B cell (primary cell): ENCODE measurements at regions not wholly inside any gene's neighbourhood (a gene's known extent, or its start where the extent isn't known, plus 50 kb on each side); places are given as distances from the start of the nearest gene placed in this dataset.

Experiments used
- ATAC-seq: fragments of 200-7000 bp; cut with Tn5 transposase; one replicate; pipeline ENCODE4 v1.10.0; 2021; ENCODE audit warnings: low read depth, mild to moderate bottlenecking, moderate number of reproducible peaks, moderate library complexity
- CTCF ChIA-PET: fragments of 350-600 bp; sonication (Branson Sonifier 250); formaldehyde crosslinking; loops from one replicate; lab custom pipeline; 2021; ENCODE audit warnings: antibody characterized with exemption, inconsistent platforms; lab: Charles Lee
- POLR2A ChIA-PET: fragments of 350-600 bp; sonication (Branson Sonifier 250); formaldehyde crosslinking; loops from one replicate; lab custom pipeline; 2021; ENCODE audit warnings: antibody characterized with exemption; lab: Charles Lee
- DNase-seq: peaks from one replicate; pipeline ENCODE4 v3.0.0; 2013
- H2AFZ ChIP-seq: 2 replicates; pipeline ENCODE4 v1.6.1; 2012; ENCODE audit warnings: mild to moderate bottlenecking, low read depth, low read length; ENCODE audit not compliant: insufficient read depth, poor library complexity, severe bottlenecking
- H3K27ac ChIP-seq, 2 donors: 1 replicate in 1 of 2; 2 replicates in 1 of 2; pipeline ENCODE4 v1.5.1; 2012 to 2013; ENCODE audit warnings: low read length in 2 of 2, mild to moderate bottlenecking in 2 of 2, moderate library complexity in 1 of 2
- H3K27me3 ChIP-seq, 4 experiments: fragments of 200-600 bp in 1 of 4; sonication (generic) in 1 of 4; replicated peaks in 1 of 4; 1 replicate in 2 of 4; 2 replicates in 2 of 4; pipeline versions ENCODE4 v1.6.1 to v1.7.0; 2013 to 2016; ENCODE audit warnings: low read length in 3 of 4, mild to moderate bottlenecking in 2 of 4, mixed read lengths in 1 of 4, moderate library complexity in 1 of 4; ENCODE audit not compliant: insufficient read depth in 4 of 4, control insufficient read depth in 3 of 4; ENCODE audit errors: control extremely low read depth in 1 of 4
- H3K36me3 ChIP-seq, 2 experiments: replicated peaks in 1 of 2; 1 replicate in 1 of 2; 2 replicates in 1 of 2; pipeline versions ENCODE4 v1.6.1 to v1.7.1; 2013; ENCODE audit warnings: low read length in 1 of 2; ENCODE audit not compliant: insufficient read depth in 2 of 2, control insufficient read depth in 1 of 2; ENCODE audit errors: control extremely low read depth in 1 of 2, extremely low read depth in 1 of 2
- H3K4me1 ChIP-seq, 2 donors: fragments of 200-600 bp in 1 of 2; sonication (generic) in 1 of 2; 1 replicate in 1 of 2; 2 replicates in 1 of 2; pipeline versions ENCODE4 v1.5.1 to v1.6.1; 2013 to 2017; ENCODE audit warnings: low read length in 2 of 2; ENCODE audit not compliant: control insufficient read depth in 2 of 2, insufficient read depth in 2 of 2
- H3K4me2 ChIP-seq: replicated peaks from 2 replicates; pipeline ENCODE3; 2012; ENCODE audit warnings: mild to moderate bottlenecking, low read depth, low read length; ENCODE audit not compliant: poor library complexity, severe bottlenecking
- H3K4me3 ChIP-seq, 5 experiments: fragments of 200-600 bp in 1 of 5; sonication (generic) in 1 of 5; 1 replicate in 3 of 5; 2 replicates in 2 of 5; pipeline versions ENCODE4 v1.5.1 to v1.7.0; 2011 to 2016; ENCODE audit warnings: low read length in 4 of 5, mild to moderate bottlenecking in 4 of 5, low read depth in 2 of 5, control low read depth in 1 of 5, moderate library complexity in 1 of 5; ENCODE audit not compliant: insufficient read depth in 1 of 5; ENCODE audit errors: control extremely low read depth in 1 of 5, extremely low read depth in 1 of 5
- H3K79me2 ChIP-seq: fragments of 200-600 bp; sonication (generic); one replicate; pipeline ENCODE4 v1.6.0; 2016; ENCODE audit warnings: low read length; ENCODE audit not compliant: control insufficient read depth, insufficient read depth
- H3K9ac ChIP-seq: fragments of 200-600 bp; sonication (generic); 2 replicates; pipeline ENCODE4 v1.6.1; 2017; ENCODE audit warnings: mild to moderate bottlenecking, low read length, moderate library complexity
- H3K9me3 ChIP-seq, 3 donors: one replicate each; pipeline versions ENCODE4 v1.6.1 to v1.7.1; 2013; ENCODE audit warnings: low read length in 2 of 3; ENCODE audit not compliant: control insufficient read depth in 2 of 3, insufficient read depth in 1 of 3; ENCODE audit errors: control extremely low read depth in 1 of 3
- H4K20me1 ChIP-seq: 2 replicates; pipeline ENCODE4 v1.6.0; 2012; ENCODE audit warnings: mild to moderate bottlenecking, low read length; ENCODE audit not compliant: insufficient read depth, control insufficient read depth, poor library complexity, severe bottlenecking
- H3K27ac Mint-ChIP-seq: one replicate; pipeline ENCODE4 v1.8.0; 2021; ENCODE audit warnings: mixed read lengths
- H3K27me3 Mint-ChIP-seq: one replicate; pipeline ENCODE4 v1.8.0; 2021; ENCODE audit warnings: mixed read lengths
- H3K4me1 Mint-ChIP-seq: one replicate; pipeline ENCODE4 v1.8.0; 2021; ENCODE audit warnings: mixed read lengths
- H3K4me3 Mint-ChIP-seq: one replicate; pipeline ENCODE4 v1.8.0; 2021; ENCODE audit warnings: mixed read lengths
- H3K9me3 Mint-ChIP-seq: one replicate; pipeline ENCODE4 v1.8.0; 2022; ENCODE audit warnings: mixed read lengths; ENCODE audit not compliant: insufficient read depth
- EZH2 ChIP-seq: IDR thresholded peaks from 2 replicates; pipeline ENCODE4 v1.6.1; 2012; ENCODE audit warnings: borderline replicate concordance, low read depth, mild to moderate bottlenecking, moderate library complexity, low read length; ENCODE audit not compliant: insufficient read depth, poor library complexity, severe bottlenecking
- WGBS: methylation state at CpG from one replicate; pipeline ENCODE4 v1.1.5; 2013; ENCODE audit warnings: missing lambda C conversion rate; ENCODE audit not compliant: insufficient coverage; 5-methylcytosine and 5-hydroxymethylcytosine counted together
- intact Hi-C: fragments of 100-400 bp; cut with micrococcal nuclease; formaldehyde crosslinking; loops from one replicate; pipeline ENCODE4 v1.10.0; 2022
- TF ChIP-seq, protein P1 (sequence below): fragments of 200-600 bp; IDR thresholded peaks from one replicate; pipeline ENCODE4 v1.8.0; 2022; ENCODE audit warnings: antibody characterized with exemption, mild to moderate bottlenecking

DNA sequence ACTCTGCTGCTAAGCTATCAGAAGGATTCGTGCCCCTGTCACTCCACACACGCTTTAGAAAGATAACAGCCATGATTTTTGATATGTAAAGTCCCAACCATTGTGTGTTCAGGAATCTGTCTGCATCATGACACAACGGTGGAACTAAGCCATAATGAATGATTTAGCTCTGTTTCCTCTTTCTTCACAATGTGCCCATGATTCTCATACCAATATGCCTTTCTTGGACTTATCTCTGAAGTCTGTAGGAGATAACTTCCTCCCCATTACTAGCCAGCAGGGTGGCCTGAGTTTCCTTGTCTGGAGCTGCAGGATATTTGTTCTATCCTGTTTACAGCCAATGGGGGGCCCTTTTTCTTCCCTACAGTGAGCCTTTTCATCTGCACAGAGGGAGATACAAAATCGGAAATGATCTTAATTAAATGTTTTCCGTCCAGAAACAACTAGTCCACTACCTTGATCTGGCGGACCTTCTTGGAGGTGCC, 511.7 kb downstream of the USP25 start:
- Histone ChIP-seq H3K4me2 (no peak overlapping the region), H2AFZ (no peak overlapping the region), H3K27ac (no peak overlapping the region), H3K9me3 (no peaks in the 10 kb centered on the region), H4K20me1 (no peaks in the 10 kb centered on the region), H3K9ac (no peak overlapping the region), H3K4me1 (no peaks in the 10 kb centered on the region), H3K27me3 (no peaks in the 10 kb centered on the region), H3K36me3 (no peaks in the 10 kb centered on the region), H3K79me2 (no peaks in the 10 kb centered on the region), H3K4me3 (no peak overlapping the region)
- POLR2A ChIA-PET, result no interaction called here
- DNase-seq, result no peak
- no peaks in the 10 kb centered on the region for H3K9me3 Mint-ChIP-seq
- no peak overlapping the region for H3K27ac Mint-ChIP-seq
- H3K27me3 Mint-ChIP-seq, result no peaks in the 10 kb centered on the region
- H3K4me1 Mint-ChIP-seq, result no peaks in the 10 kb centered on the region
- TF ChIP-seq, protein P1, sequence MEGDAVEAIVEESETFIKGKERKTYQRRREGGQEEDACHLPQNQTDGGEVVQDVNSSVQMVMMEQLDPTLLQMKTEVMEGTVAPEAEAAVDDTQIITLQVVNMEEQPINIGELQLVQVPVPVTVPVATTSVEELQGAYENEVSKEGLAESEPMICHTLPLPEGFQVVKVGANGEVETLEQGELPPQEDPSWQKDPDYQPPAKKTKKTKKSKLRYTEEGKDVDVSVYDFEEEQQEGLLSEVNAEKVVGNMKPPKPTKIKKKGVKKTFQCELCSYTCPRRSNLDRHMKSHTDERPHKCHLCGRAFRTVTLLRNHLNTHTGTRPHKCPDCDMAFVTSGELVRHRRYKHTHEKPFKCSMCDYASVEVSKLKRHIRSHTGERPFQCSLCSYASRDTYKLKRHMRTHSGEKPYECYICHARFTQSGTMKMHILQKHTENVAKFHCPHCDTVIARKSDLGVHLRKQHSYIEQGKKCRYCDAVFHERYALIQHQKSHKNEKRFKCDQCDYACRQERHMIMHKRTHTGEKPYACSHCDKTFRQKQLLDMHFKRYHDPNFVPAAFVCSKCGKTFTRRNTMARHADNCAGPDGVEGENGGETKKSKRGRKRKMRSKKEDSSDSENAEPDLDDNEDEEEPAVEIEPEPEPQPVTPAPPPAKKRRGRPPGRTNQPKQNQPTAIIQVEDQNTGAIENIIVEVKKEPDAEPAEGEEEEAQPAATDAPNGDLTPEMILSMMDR, result no peak
- no peak for TF ChIP-seq EZH2
- 73% methylated on average over 2 of the region's 6 CpGs for WGBS
- CTCF ChIA-PET, result no interaction called here
- ATAC-seq, result no peak
- intact Hi-C loops, result no loop called here
- no peak overlapping the region for H3K4me3 Mint-ChIP-seq

DNA sequence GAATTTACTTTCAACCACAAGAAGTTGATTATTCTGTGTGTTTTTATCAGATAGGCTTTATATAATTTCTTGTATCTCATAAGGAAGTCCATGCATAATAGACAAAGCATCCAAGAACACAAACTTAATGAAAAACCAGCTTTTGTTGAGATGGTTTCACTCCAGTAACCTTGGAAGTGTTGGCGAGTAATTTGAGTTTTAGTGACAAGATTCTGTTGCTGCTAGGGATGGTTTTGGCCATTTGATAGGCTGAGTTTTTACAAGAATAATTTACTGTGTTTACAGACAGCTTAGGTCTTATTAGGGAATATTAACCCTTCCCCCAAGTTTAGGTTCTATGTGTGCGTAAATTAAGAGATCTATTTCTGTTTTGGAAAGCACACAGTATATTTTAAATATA, 513.6 kb downstream of the USP25 start:
- H3K4me3 ChIP-seq, result no peak overlapping the region
- Mint-ChIP-seq H3K27ac (no peak overlapping the region), H3K4me3 (no peak overlapping the region), H3K27me3 (no peaks in the 10 kb centered on the region), H3K9me3 (no peaks in the 10 kb centered on the region), H3K4me1 (no peaks in the 10 kb centered on the region)
- CTCF ChIA-PET, result no interaction called here
- no peak overlapping the region for H3K27ac ChIP-seq
- no peaks in the 10 kb centered on the region for H4K20me1 ChIP-seq
- no peaks in the 10 kb centered on the region for H3K4me1 ChIP-seq
- no peaks in the 10 kb centered on the region for H3K9me3 ChIP-seq
- H2AFZ ChIP-seq, result no peak overlapping the region
- TF ChIP-seq, protein P1, result no peak
- no peak for TF ChIP-seq EZH2
- H3K27me3 ChIP-seq, result no peaks in the 10 kb centered on the region
- H3K79me2 ChIP-seq, result no peaks in the 10 kb centered on the region
- no peaks in the 10 kb centered on the region for H3K36me3 ChIP-seq
- DNase-seq (no peak), ATAC-seq (no peak)
- POLR2A ChIA-PET, result no interaction called here
- no CpG with 5 or more reads among the region's 2 CpGs for WGBS
- intact Hi-C loops, result no loop called here
- H3K9ac ChIP-seq, result no peak overlapping the region
- no peak overlapping the region for H3K4me2 ChIP-seq
